ENCODE measurements at regions not wholly inside any gene's neighbourhood (a gene's known extent, or its start where the extent isn't known, plus 50 kb on each side); places are given as distances from the start of the nearest gene placed in this dataset.

DNA sequence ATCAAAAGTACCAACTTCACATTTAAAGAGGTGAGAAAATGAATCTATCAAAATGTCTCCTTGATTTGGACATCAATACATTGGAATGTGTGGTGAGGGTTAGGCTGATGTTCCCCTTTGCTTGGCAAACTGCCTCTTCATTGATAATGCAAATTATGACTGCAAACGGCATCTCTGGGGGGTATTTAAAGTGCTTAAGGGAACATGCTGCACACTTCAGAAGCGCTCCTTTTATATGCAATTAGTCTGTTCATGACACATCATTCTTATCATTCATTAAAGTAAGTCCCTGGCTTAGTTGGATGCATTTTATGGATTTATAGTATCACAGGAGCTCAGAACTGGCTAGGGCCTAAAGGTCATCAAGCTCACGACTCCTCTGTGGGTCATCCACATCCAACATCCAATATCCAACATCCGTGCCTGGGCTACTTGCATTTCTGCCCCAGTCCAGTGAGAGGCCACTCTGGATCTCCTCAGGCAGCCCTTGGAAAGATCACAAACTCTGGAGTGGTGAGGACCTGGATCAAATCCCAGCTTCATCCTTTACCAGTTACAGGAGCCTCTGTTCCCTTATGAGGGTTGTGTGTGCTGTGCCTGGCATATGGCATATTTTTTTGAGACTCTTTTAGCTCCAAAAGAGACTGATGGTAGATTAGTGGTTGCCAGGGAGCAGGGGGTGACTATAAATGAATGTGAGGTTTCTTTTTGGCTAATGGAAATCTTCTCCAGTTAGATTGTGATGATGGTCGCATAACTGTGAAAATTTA lies 136.8 kb upstream of the FOXB1 start:
- Histone ChIP-seq H3K27ac (no peak overlapping the region), H3K27me3 (peaks cover 0 to 33% of the 10 kb centered on the region in 2 donors), H3K9me3 (no peaks in the 10 kb centered on the region), H3K4me1 (no peaks in the 10 kb centered on the region), H3K4me3 (no peak overlapping the region), H3K36me3 (no peaks in the 10 kb centered on the region)
- ATAC-seq (no peak), DNase-seq (no peak)
- intact Hi-C loops (cut with DNase I) = no loop called here
- TF ChIP-seq CTCF (IDR thresholded peaks at IDR 0.05) = no peak

DNA sequence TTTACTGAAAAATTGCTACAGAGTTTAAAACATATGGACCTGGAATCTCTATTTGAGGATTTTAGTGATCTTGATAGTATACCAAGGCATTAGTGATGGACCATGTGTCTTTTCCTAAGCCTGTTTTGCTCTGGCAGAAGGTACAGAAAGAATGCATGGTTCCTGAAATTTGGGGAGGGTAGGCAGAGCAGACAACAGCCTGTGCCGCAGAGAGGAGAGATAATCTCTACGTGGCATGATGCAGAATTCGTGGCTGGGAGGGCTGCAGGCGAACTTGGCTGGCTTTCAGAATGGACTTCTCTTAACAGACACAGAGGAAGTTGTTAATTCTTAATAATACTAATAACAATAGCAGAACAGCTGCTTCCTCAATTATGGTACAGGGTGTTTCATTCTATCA lies 137.5 kb upstream of the FOXB1 start:
- Histone ChIP-seq H3K36me3 (no peaks in the 10 kb centered on the region), H3K9me3 (no peaks in the 10 kb centered on the region), H3K27ac (no peak overlapping the region), H3K27me3 (peaks cover 0 to 32% of the 10 kb centered on the region in 2 donors), H3K4me3 (no peak overlapping the region), H3K4me1 (no peaks in the 10 kb centered on the region)
- intact Hi-C loops (cut with DNase I) = no loop called here
- DNase-seq (no peak), ATAC-seq (no peak)
- no peak for TF ChIP-seq CTCF (IDR thresholded peaks at IDR 0.05)

- Histone ChIP-seq H3K4me1 (no peaks in the 10 kb centered on the region), H3K9me3 (no peaks in the 10 kb centered on the region), H3K27ac (no peak overlapping the region), H3K36me3 (no peaks in the 10 kb centered on the region), H3K4me3 (no peak overlapping the region), H3K27me3 (peaks cover 0 to 19% of the 10 kb centered on the region in 2 donors)
- TF ChIP-seq CTCF (IDR thresholded peaks at IDR 0.05) = no peak
- intact Hi-C loops (cut with DNase I) = no loop called here
- no peak for DNase-seq
- no peak for ATAC-seq
Measured at GRCh38 chr15:59862191-59863155, 141.6 kb upstream of the FOXB1 start.

GRCh38 chr15:59847968-59848367 lies 156.1 kb upstream of the FOXB1 start:
- no peaks in the 10 kb centered on the region for H3K36me3 ChIP-seq
- H3K9me3 ChIP-seq = no peaks in the 10 kb centered on the region
- H3K27me3 ChIP-seq = peaks cover 0 to 4% of the 10 kb centered on the region in 2 donors
- ATAC-seq (no peak), DNase-seq (no peak)
- H3K4me3 ChIP-seq = no peak overlapping the region
- no peak overlapping the region for H3K27ac ChIP-seq
- TF ChIP-seq CTCF (IDR thresholded peaks at IDR 0.05) = no peak
- intact Hi-C loops (cut with DNase I) = no loop called here
- H3K4me1 ChIP-seq = no peaks in the 10 kb centered on the region

GRCh38 chr15:59845942-59846499 lies 156.9 kb upstream of the BNIP2 start:
- intact Hi-C loops (cut with DNase I) = no loop called here
- ATAC-seq (no peak), DNase-seq (no peak)
- Histone ChIP-seq H3K4me3 (no peak overlapping the region), H3K4me1 (no peaks in the 10 kb centered on the region), H3K9me3 (no peaks in the 10 kb centered on the region), H3K27ac (no peak overlapping the region), H3K27me3 (peaks cover 0 to 4% of the 10 kb centered on the region in 2 donors), H3K36me3 (no peaks in the 10 kb centered on the region)
- no peak for TF ChIP-seq CTCF (IDR thresholded peaks at IDR 0.05)

Measured in left lung (tissue), 4 donors.